HG02981 (cell line): ENCODE measurements at regions not wholly inside any gene's neighbourhood (a gene's known extent, or its start where the extent isn't known, plus 50 kb on each side); places are given as distances from the start of the nearest gene placed in this dataset.
"Not testable (repeated sequence)": the region's sequence is repeated elsewhere in the genome, so short reads cannot be mapped to it uniquely, and the experiment has no call there.

Source experiments
- ATAC-seq: cut with Tn5 transposase; IDR thresholded peaks from one replicate; pipeline ENCODE4 v1.9.1; 2021; ENCODE audit warnings: mild to moderate bottlenecking, moderate library complexity; ENCODE audit not compliant: unreplicated experiment

DNA sequence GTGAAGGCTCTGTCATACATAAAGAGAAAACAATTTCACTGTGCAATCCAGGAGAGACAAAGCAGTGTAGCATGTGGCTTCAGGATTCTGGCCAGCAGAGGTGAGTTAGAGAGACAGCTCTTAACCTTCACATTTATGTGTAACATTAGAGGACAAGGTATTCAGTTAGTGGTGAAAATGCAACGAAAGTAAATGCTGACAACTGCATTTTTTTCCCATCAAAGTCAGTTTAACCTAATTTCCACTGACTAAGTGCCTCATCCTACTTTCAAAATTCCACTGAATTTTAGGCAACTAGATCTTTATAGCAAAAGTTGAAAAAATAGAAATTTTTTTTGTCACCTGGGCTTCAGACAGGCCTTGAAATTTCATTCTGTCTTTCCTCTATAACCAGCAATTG, 130.8 kb upstream of the LNX1 start:
- ATAC-seq = no peak

GRCh38 chr4:53721263-53721662, 130.0 kb upstream of the LNX1 start:
- ATAC-seq = no peak

- no peak for ATAC-seq
Measured at GRCh38 chr4:53720776-53721175, 129.5 kb upstream of the LNX1 start.

- no peak for ATAC-seq
Measured at GRCh38 chr4:53717064-53717549, 125.8 kb upstream of the LNX1 start.

GRCh38 chr4:53716471-53717063, 125.3 kb upstream of the LNX1 start:
- no peak for ATAC-seq

DNA sequence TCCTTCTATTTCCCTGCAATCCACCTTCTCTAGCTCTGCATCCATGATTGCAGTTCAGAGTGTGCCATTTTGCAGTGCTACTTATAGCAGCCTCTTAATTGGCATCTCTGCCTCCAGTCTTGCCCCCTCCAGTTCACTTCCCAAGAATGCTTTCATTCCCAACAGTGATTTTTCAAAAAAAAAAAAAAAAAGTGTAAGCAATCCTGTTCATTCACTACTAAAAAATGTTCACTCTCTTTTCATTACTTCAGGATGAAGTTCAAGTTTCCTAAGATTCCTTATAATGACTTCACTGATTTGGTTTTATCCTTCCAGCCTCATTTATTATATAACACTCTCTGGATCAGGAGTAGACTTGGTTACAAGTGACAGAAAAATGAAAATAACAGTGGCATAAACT, 124.7 kb upstream of the LNX1 start:
- no peak for ATAC-seq

GRCh38 chr4:53714236-53715140, 123.2 kb upstream of the LNX1 start:
- ATAC-seq = no peak

GRCh38 chr4:53713767-53714166, 122.5 kb upstream of the LNX1 start:
- no peak for ATAC-seq

DNA sequence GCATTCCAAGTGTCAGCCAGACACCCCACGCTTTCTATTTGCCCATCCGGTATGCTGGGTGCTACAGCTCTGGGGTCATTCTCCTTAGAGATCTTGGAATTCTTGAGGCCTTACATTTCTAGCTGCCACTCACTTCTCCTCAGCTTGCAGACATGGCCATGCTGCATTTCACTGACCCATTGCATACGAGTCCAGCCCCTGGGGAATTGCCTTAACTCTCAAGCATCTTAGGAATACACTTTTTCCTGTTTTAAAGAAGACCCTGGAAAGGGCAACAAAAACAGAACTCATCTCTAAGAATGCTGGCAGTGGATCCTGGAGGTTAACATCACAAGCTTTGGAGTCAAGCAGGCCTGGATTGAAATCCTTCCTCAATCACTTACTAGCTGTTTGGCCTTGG, 122.0 kb upstream of the LNX1 start:
- no peak for ATAC-seq

DNA sequence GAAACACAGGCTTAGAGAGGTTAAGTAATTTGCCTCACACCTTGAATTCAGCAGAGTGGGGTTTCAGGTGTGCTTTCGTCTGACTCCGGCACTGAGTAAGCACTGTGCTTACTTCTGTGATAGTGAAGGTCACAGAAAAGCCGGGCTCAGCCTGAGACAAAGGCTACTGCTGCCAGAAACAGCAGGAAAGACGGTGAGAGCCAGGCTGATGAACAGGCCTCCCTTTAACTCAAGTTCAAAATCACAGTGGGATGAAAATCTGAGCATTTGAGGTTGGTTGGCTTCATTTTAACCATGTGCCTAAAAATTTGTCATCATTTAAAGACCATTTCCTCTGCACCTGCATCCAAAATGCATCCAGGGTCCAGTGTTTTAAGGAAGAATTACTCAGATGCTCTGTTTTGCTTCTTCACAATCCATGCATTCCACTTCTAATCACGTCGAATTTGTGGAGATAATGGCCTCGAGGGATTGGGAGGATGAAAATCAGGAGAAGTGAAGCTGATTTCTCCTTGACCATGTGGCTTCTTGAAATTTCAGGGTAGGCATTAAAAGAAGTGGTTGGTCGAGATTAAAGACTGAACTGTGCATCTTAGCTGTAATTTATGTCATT, 121.2 kb upstream of the LNX1 start:
- ATAC-seq = no peak

DNA sequence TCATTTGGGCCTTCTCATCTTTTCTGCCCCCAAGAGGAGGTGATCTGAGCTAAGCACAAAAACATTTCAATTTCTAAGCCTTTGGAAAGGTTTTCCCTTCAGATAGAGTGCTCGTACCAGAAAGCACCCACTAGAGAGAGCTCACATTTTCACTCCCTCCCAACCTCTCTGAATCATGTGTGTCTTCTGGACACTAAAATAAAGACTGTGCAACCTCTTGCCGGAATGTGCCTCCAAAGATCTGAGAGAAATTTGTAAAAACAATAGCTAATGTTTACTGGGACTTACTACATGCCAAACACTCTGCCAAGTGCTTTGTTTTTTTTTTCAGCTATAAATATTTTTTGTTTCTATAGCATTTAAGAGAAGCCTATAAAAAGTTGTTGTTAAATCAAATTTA, 120.6 kb upstream of the LNX1 start:
- no peak for ATAC-seq

GRCh38 chr4:53709693-53710092, 118.4 kb upstream of the LNX1 start:
- no peak for ATAC-seq

GRCh38 chr4:53707491-53707890, 116.2 kb upstream of the LNX1 start:
- ATAC-seq = no peak

DNA sequence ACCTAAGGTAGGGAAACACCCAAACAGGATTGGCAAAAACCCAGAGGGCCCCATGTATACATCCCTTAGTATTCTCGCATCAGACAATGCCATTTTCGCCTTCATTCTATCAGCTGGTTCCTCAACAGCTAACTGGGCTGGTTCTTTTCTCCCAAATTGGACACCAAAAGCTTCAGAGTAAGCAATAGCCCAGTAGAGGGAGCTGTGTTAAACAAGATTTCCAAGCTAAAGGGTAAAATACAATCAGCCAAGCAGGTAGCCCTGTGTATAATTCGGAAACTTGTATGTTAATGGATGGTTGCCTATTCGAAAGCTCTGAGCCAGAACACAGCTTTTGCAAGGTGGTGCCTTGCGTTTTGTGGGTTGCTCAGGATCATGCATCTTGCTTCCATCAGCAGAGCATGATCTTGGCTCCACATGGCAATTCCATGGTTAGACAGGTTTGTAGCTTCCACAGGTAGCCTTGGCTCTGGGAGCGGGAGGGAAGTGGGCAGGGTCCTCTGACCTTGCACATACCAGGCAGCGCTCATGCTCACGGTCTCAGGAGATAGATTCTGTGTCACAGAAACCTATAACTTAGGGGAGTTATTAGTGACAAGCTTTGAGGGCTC, 115.2 kb upstream of the LNX1 start:
- ATAC-seq = no peak

GRCh38 chr4:53705972-53706371, 114.7 kb upstream of the LNX1 start:
- ATAC-seq = no peak

- ATAC-seq = no peak
Measured at GRCh38 chr4:53705151-53705764, 114.0 kb upstream of the LNX1 start.

- no peak for ATAC-seq
Measured at GRCh38 chr4:53704329-53704728, 113.0 kb upstream of the LNX1 start.

DNA sequence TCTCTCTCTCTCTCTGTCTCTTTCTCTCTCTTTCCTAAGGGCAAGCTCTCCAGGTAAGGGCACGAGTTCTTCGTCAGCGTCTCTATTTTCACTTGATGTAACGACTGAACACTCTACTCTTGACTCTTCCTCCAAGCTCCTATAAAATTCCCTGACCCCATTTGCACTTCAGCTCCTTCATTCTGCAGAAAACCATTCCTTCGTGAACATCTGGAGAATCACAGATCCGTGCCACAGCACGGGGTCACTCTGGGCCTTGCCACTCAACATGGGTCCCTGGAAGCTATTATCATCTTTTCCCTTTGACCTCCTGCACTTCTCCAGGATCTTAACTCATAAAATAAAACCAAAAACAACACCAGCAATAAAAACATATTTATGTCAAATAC, 112.0 kb upstream of the LNX1 start:
- no peak for ATAC-seq

DNA sequence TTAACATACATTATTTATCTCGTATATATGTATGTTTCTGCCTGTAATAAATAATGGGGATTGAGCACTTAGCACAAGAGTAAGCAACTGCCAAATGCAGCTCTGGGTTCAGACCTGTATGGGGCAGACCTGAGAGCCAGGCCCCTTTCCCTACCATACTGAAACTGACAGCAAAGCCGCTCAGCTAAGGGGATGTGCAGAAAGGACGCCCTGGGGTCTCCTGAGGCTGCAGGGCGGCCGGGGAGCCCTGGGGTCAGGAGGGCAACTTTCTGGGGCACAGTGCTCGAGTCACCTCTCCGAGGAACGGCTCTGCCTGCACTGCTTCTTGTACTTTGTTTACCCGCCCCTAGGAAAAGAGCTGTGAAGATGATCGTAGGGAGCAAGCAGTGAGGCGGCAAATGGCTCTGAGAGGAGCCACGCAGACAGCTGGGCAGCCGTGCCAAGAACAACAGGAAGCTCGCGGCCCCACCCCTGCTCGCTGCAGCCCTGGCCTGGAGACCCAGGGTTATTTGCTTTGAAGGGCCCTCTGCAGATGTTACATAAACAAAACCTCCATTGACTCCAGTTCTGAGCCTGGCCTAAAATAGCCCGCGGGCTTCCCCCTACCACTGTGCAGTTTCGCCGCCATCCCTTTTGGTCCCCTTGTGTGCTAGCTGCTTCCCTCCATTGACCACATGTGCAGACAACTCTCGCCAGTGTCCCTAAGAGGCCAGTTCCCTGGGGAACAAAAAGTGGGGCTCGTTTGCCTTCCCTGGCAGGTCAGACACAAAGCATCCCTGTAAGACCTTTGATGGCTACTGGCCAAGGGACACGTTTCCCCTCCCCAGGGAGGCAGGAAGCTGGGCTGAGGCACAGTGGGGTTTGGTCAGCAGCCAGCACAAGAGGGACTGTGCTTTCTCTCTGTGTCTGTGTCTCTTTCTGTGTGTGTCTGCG, 111.3 kb upstream of the LNX1 start:
- ATAC-seq = peak; percentile 77

DNA sequence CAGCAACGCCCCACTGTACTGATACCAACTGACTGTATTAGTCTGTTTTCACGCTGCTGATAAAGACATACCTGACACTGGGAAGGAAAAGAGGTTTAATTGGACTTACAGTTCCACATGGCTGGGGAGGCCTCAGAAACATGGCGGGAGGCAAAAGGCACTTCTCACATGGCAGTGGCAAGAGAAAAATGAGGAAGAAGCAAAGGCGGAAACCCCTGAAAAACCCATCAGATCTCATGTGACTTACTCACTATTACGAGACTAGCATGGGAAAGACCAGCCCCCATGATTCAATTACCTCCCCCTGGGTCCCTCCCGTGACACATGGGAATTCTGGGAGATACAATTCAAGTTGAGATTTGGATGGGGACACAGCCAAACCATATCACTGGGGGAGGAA, 110.0 kb upstream of the LNX1 start:
- not testable (repeated sequence) for ATAC-seq
